GM12878 (cell line): ENCODE measurements at regions not wholly inside any gene's neighbourhood (a gene's known extent, or its start where the extent isn't known, plus 50 kb on each side); places are given as distances from the start of the nearest gene placed in this dataset. TPM values are rescaled to one million over a fixed set of nuclear protein-coding genes. Genes with fewer than 3 reads are reported as not detected.

ENCODE experiments used
- small RNA-seq: library from RNA; depleted of rRNA; stranded (forward); fragments of <200 nt; gene quantifications from one replicate; pipeline ENCODE3, GENCODE V24; 2014

Small RNAs in the stretch of these regions (small RNA-seq; reads per million reads assigned to genes)
- not detected for gene AC073530.2
